Ectodermal cell (in vitro differentiated cells): ENCODE measurements at regions not wholly inside any gene's neighbourhood (a gene's known extent, or its start where the extent isn't known, plus 50 kb on each side); places are given as distances from the start of the nearest gene placed in this dataset.

Experiments
- H3K27ac ChIP-seq: 2 replicates; pipeline ENCODE4 v1.7.0; 2013; ENCODE audit warnings: mild to moderate bottlenecking, low read depth, low read length; ENCODE audit not compliant: insufficient read depth, poor library complexity, severe bottlenecking
- H3K27me3 ChIP-seq: 2 replicates; pipeline ENCODE4 v1.7.0; 2013; ENCODE audit warnings: mild to moderate bottlenecking, low read length; ENCODE audit not compliant: insufficient read depth, control insufficient read depth, poor library complexity, severe bottlenecking
- H3K36me3 ChIP-seq: one replicate; pipeline ENCODE4 v1.7.0; 2013; ENCODE audit warnings: low read length; ENCODE audit not compliant: control insufficient read depth, insufficient read depth
- H3K4me1 ChIP-seq: one replicate; pipeline ENCODE4 v1.7.0; 2013; ENCODE audit warnings: low read length; ENCODE audit not compliant: control insufficient read depth, insufficient read depth
- H3K4me3 ChIP-seq: 2 replicates; pipeline ENCODE4 v1.7.0; 2013; ENCODE audit warnings: low read depth, low read length, control low read depth; ENCODE audit not compliant: insufficient read depth
- H3K9me3 ChIP-seq: 2 replicates; pipeline ENCODE4 v1.7.0; 2013; ENCODE audit warnings: mild to moderate bottlenecking, low read length, moderate library complexity; ENCODE audit not compliant: control insufficient read depth
- WGBS, 2 experiments: methylation state at CpG; one replicate each; pipeline ENCODE4 v1.1.7; 2013; ENCODE audit warnings: missing lambda C conversion rate in 2 of 2; 5-methylcytosine and 5-hydroxymethylcytosine counted together

- Histone ChIP-seq H3K9me3 (no peaks in the 10 kb centered on the region), H3K4me3 (no peak overlapping the region), H3K27ac (no peak overlapping the region), H3K27me3 (no peaks in the 10 kb centered on the region), H3K36me3 (no peaks in the 10 kb centered on the region), H3K4me1 (no peaks in the 10 kb centered on the region)
- WGBS, 2 experiments: 86 to 94% methylated on average over 1 of the region's 4 CpGs
These were observed 1725.5 kb downstream of the MRPL39 start for GRCh38 chr21:23881783-23882182.

GRCh38 chr21:23876925-23877558 lies 1730.2 kb downstream of the MRPL39 start:
- Histone ChIP-seq H3K4me3 (no peak overlapping the region), H3K9me3 (no peaks in the 10 kb centered on the region), H3K4me1 (no peaks in the 10 kb centered on the region), H3K27ac (no peak overlapping the region), H3K36me3 (no peaks in the 10 kb centered on the region), H3K27me3 (no peaks in the 10 kb centered on the region)
- 87 to 90% methylated on average over 5 of the region's 5 CpGs for WGBS, 2 experiments

- no peak overlapping the region for H3K27ac ChIP-seq
- H3K9me3 ChIP-seq: no peaks in the 10 kb centered on the region
- no peaks in the 10 kb centered on the region for H3K36me3 ChIP-seq
- 86 to 93% methylated on average over 1 to 3 of the region's 3 CpGs for WGBS, 2 experiments
- H3K4me3 ChIP-seq: no peak overlapping the region
- H3K27me3 ChIP-seq: no peaks in the 10 kb centered on the region
- no peaks in the 10 kb centered on the region for H3K4me1 ChIP-seq
These were observed 1733.0 kb downstream of the MRPL39 start for GRCh38 chr21:23874271-23874670.

- Histone ChIP-seq H3K27ac (no peak overlapping the region), H3K4me1 (no peaks in the 10 kb centered on the region), H3K36me3 (no peaks in the 10 kb centered on the region), H3K9me3 (no peaks in the 10 kb centered on the region), H3K27me3 (no peaks in the 10 kb centered on the region), H3K4me3 (no peak overlapping the region)
- WGBS, 2 experiments: 88 to 93% methylated on average over 5 of the region's 6 CpGs
These were observed 1745.3 kb downstream of the MRPL39 start for GRCh38 chr21:23861911-23862504.

- no peaks in the 10 kb centered on the region for H3K9me3 ChIP-seq
- no peak overlapping the region for H3K4me3 ChIP-seq
- no peaks in the 10 kb centered on the region for H3K36me3 ChIP-seq
- no peaks in the 10 kb centered on the region for H3K27me3 ChIP-seq
- H3K4me1 ChIP-seq: no peaks in the 10 kb centered on the region
- 57 to 60% methylated on average over 2 of the region's 2 CpGs for WGBS, 2 experiments
- H3K27ac ChIP-seq: no peak overlapping the region
These were observed 1748.4 kb downstream of the MRPL39 start for GRCh38 chr21:23858878-23859277.

- no peaks in the 10 kb centered on the region for H3K4me1 ChIP-seq
- 48 to 52% methylated on average over 1 of the region's 1 CpG for WGBS, 2 experiments
- no peak overlapping the region for H3K4me3 ChIP-seq
- H3K27me3 ChIP-seq: no peaks in the 10 kb centered on the region
- H3K9me3 ChIP-seq: no peaks in the 10 kb centered on the region
- no peaks in the 10 kb centered on the region for H3K36me3 ChIP-seq
- no peak overlapping the region for H3K27ac ChIP-seq
These were observed 1753.4 kb downstream of the MRPL39 start for GRCh38 chr21:23853796-23854379.

GRCh38 chr21:23837564-23837963 lies 1769.7 kb downstream of the MRPL39 start:
- no peaks in the 10 kb centered on the region for H3K27me3 ChIP-seq
- H3K27ac ChIP-seq: no peak overlapping the region
- H3K4me1 ChIP-seq: no peaks in the 10 kb centered on the region
- no peak overlapping the region for H3K4me3 ChIP-seq
- H3K9me3 ChIP-seq: no peaks in the 10 kb centered on the region
- H3K36me3 ChIP-seq: no peaks in the 10 kb centered on the region
- WGBS, 2 experiments: 92% methylated on average over 2 of the region's 3 CpGs

GRCh38 chr21:23822760-23823159 lies 1784.5 kb downstream of the MRPL39 start:
- no peaks in the 10 kb centered on the region for H3K4me1 ChIP-seq
- no peaks in the 10 kb centered on the region for H3K36me3 ChIP-seq
- no peaks in the 10 kb centered on the region for H3K27me3 ChIP-seq
- H3K4me3 ChIP-seq: no peak overlapping the region
- 87 to 88% methylated on average over 3 of the region's 3 CpGs for WGBS, 2 experiments
- H3K9me3 ChIP-seq: no peaks in the 10 kb centered on the region
- no peak overlapping the region for H3K27ac ChIP-seq

GRCh38 chr21:23817337-23817736 lies 1789.9 kb downstream of the MRPL39 start:
- Histone ChIP-seq H3K36me3 (no peaks in the 10 kb centered on the region), H3K4me1 (no peaks in the 10 kb centered on the region), H3K4me3 (no peak overlapping the region), H3K27ac (no peak overlapping the region), H3K9me3 (no peaks in the 10 kb centered on the region), H3K27me3 (no peaks in the 10 kb centered on the region)
- WGBS, 2 experiments: 86% methylated on average over 1 of the region's 1 CpG; no CpG with 5 or more reads in 1 of the 2 experiments

- H3K4me3 ChIP-seq: no peak overlapping the region
- H3K4me1 ChIP-seq: no peaks in the 10 kb centered on the region
- no peak overlapping the region for H3K27ac ChIP-seq
- H3K9me3 ChIP-seq: no peaks in the 10 kb centered on the region
- H3K36me3 ChIP-seq: no peaks in the 10 kb centered on the region
- WGBS, 2 experiments: 81 to 90% methylated on average over 4 of the region's 4 CpGs
- H3K27me3 ChIP-seq: no peaks in the 10 kb centered on the region
These were observed 1794.8 kb downstream of the MRPL39 start for GRCh38 chr21:23812485-23812884.
